ENCODE measurements at regions not wholly inside any gene's neighbourhood (a gene's known extent, or its start where the extent isn't known, plus 50 kb on each side); places are given as distances from the start of the nearest gene placed in this dataset.

- intact Hi-C loops (cut with DNase I, micrococcal nuclease): no loop called here
- Mint-ChIP-seq H3K9me3 (ENCODE audit: low read depth) (no peaks in the 10 kb centered on the region), H3K36me3 (ENCODE audit: low read depth) (no peaks in the 10 kb centered on the region), H3K4me1 (peaks cover 6% of the 10 kb centered on the region), H3K27me3 (no peaks in the 10 kb centered on the region), H3K4me3 (no peak overlapping the region), H3K27ac (no peak overlapping the region)
- ChIA-PET POLR2A (no interaction called here), CTCF (interaction anchor here (1.6 kb wide), 1 partner anchor 8 kb away, joined by 5 read pairs; no protein-coding TSS in a partner anchor)
- ATAC-seq: no peak
- DNase-seq: no peak
Observed at GRCh38 chr6:130583268-130583667, 217.5 kb downstream of the TMEM200A start.

GRCh38 chr6:130585587-130585986 is 219.8 kb downstream of the TMEM200A start:
- Mint-ChIP-seq H3K9me3 (ENCODE audit: low read depth) (no peaks in the 10 kb centered on the region), H3K36me3 (ENCODE audit: low read depth) (no peaks in the 10 kb centered on the region), H3K4me3 (no peak overlapping the region), H3K4me1 (peaks cover 6% of the 10 kb centered on the region), H3K27ac (no peak overlapping the region), H3K27me3 (no peaks in the 10 kb centered on the region)
- intact Hi-C loops (cut with DNase I, micrococcal nuclease): no loop called here
- no peak for DNase-seq
- ATAC-seq: peak; percentile 33
- ChIA-PET CTCF (interaction anchor here (0.5 to 1.6 kb wide), 2 partner anchors 21 to 821 kb away, joined by 3 read pairs; no protein-coding TSS in a partner anchor), POLR2A (no interaction called here)

GRCh38 chr6:130587778-130588520 is 222.1 kb downstream of the TMEM200A start:
- CTCF ChIA-PET: interaction anchor here (0.8 to 1.7 kb wide), 2 partner anchors 10 to 11 kb away, joined by 4 to 5 read pairs; no protein-coding TSS in a partner anchor
- no peaks in the 10 kb centered on the region for H3K27me3 Mint-ChIP-seq
- ATAC-seq (no peak), DNase-seq (no peak)
- POLR2A ChIA-PET: no interaction called here
- H3K4me1 Mint-ChIP-seq: peaks cover 8% of the 10 kb centered on the region
- peak overlapping the region; percentile 0 for H3K27ac Mint-ChIP-seq
- no peak overlapping the region for H3K4me3 Mint-ChIP-seq
- H3K9me3 Mint-ChIP-seq (ENCODE audit: low read depth): peaks cover 14% of the 10 kb centered on the region
- H3K36me3 Mint-ChIP-seq (ENCODE audit: low read depth): peaks cover 4% of the 10 kb centered on the region
- intact Hi-C loops (cut with DNase I, micrococcal nuclease): no loop called here

GRCh38 chr6:130593200-130593599 is 227.4 kb downstream of the TMEM200A start:
- ATAC-seq (peak; percentile 60), DNase-seq (no peak)
- H3K36me3 Mint-ChIP-seq (ENCODE audit: low read depth): peaks cover 4% of the 10 kb centered on the region
- no peak overlapping the region for H3K27ac Mint-ChIP-seq
- peaks cover 10% of the 10 kb centered on the region for H3K4me1 Mint-ChIP-seq
- intact Hi-C loops (cut with DNase I, micrococcal nuclease): no loop called here
- no peak overlapping the region for H3K4me3 Mint-ChIP-seq
- ChIA-PET CTCF (interaction anchor here (1.2 to 1.3 kb wide), 2 partner anchors 9 to 12 kb away, joined by 3 read pairs; no protein-coding TSS in a partner anchor), POLR2A (no interaction called here)
- no peaks in the 10 kb centered on the region for H3K27me3 Mint-ChIP-seq
- peaks cover 14% of the 10 kb centered on the region for H3K9me3 Mint-ChIP-seq (ENCODE audit: low read depth)

GRCh38 chr6:130593948-130594347 is 228.1 kb downstream of the TMEM200A start:
- CTCF ChIA-PET: interaction anchor here (1.2 to 1.3 kb wide), 2 partner anchors 8 to 13 kb away, joined by 3 read pairs; no protein-coding TSS in a partner anchor
- intact Hi-C loops (cut with DNase I, micrococcal nuclease): no loop called here
- ATAC-seq (no peak), DNase-seq (no peak)
- POLR2A ChIA-PET: interaction anchor here (0.6 kb wide), 1 partner anchor 8 kb away, joined by 4 read pairs; no protein-coding TSS in a partner anchor
- Mint-ChIP-seq H3K27ac (no peak overlapping the region), H3K4me3 (no peak overlapping the region), H3K4me1 (peaks cover 10% of the 10 kb centered on the region), H3K36me3 (ENCODE audit: low read depth) (peaks cover 4% of the 10 kb centered on the region), H3K27me3 (no peaks in the 10 kb centered on the region), H3K9me3 (ENCODE audit: low read depth) (peaks cover 14% of the 10 kb centered on the region)

- ATAC-seq (no peak), DNase-seq (no peak)
- peaks cover 2% of the 10 kb centered on the region for H3K9me3 Mint-ChIP-seq (ENCODE audit: low read depth)
- H3K36me3 Mint-ChIP-seq (ENCODE audit: low read depth): no peaks in the 10 kb centered on the region
- peaks cover 26% of the 10 kb centered on the region for H3K4me1 Mint-ChIP-seq
- CTCF ChIA-PET: interaction anchor here (0.8 to 2.0 kb wide), 4 partner anchors 10 to 48 kb away, joined by 3 to 5 read pairs (median 4); no protein-coding TSS in a partner anchor
- H3K4me3 Mint-ChIP-seq: no peak overlapping the region
- POLR2A ChIA-PET: no interaction called here
- H3K27me3 Mint-ChIP-seq: no peaks in the 10 kb centered on the region
- intact Hi-C loops (cut with DNase I, micrococcal nuclease): no loop called here
- no peak overlapping the region for H3K27ac Mint-ChIP-seq
Observed at GRCh38 chr6:130598021-130598989, 228.9 kb upstream of the SMLR1 start.

GRCh38 chr6:130600880-130601341 is 226.3 kb upstream of the SMLR1 start:
- CTCF ChIA-PET: no interaction called here
- Mint-ChIP-seq H3K4me1 (peaks cover 26% of the 10 kb centered on the region), H3K9me3 (ENCODE audit: low read depth) (peaks cover 2% of the 10 kb centered on the region), H3K27ac (no peak overlapping the region), H3K4me3 (no peak overlapping the region), H3K36me3 (ENCODE audit: low read depth) (no peaks in the 10 kb centered on the region), H3K27me3 (no peaks in the 10 kb centered on the region)
- no peak for DNase-seq
- POLR2A ChIA-PET: no interaction called here
- ATAC-seq: no peak
- intact Hi-C loops (cut with DNase I, micrococcal nuclease): no loop called here

GRCh38 chr6:130602151-130602770 is 224.9 kb upstream of the SMLR1 start:
- no peaks in the 10 kb centered on the region for H3K36me3 Mint-ChIP-seq (ENCODE audit: low read depth)
- peak overlapping the region; percentile 11 for H3K4me3 Mint-ChIP-seq
- no peaks in the 10 kb centered on the region for H3K27me3 Mint-ChIP-seq
- peaks cover 26% of the 10 kb centered on the region for H3K4me1 Mint-ChIP-seq
- POLR2A ChIA-PET: interaction anchor here (0.6 kb wide), 2 partner anchors 8 to 24 kb away, joined by 4 read pairs; no protein-coding TSS in a partner anchor
- H3K9me3 Mint-ChIP-seq (ENCODE audit: low read depth): peaks cover 2% of the 10 kb centered on the region
- DNase-seq (peak; percentile 38), ATAC-seq (peak; percentile 97)
- intact Hi-C loops (cut with DNase I, micrococcal nuclease): loop anchor here (1.0 to 2.0 kb wide), 7 partner anchors 19 to 575 kb away; no protein-coding TSS in a partner anchor
- peak overlapping the region; percentile 53 for H3K27ac Mint-ChIP-seq
- CTCF ChIA-PET: interaction anchor here (0.8 to 0.9 kb wide), 3 partner anchors 9 to 27 kb away, joined by 3 to 5 read pairs (median 3); no protein-coding TSS in a partner anchor

GRCh38 chr6:130603391-130603790 is 223.8 kb upstream of the SMLR1 start:
- CTCF ChIA-PET: interaction anchor here (0.9 to 1.2 kb wide), 2 partner anchors 16 to 95 kb away, joined by 3 to 4 read pairs; no protein-coding TSS in a partner anchor
- Mint-ChIP-seq H3K4me3 (no peak overlapping the region), H3K27ac (no peak overlapping the region), H3K4me1 (peaks cover 26% of the 10 kb centered on the region), H3K36me3 (ENCODE audit: low read depth) (no peaks in the 10 kb centered on the region), H3K27me3 (no peaks in the 10 kb centered on the region), H3K9me3 (ENCODE audit: low read depth) (peaks cover 2% of the 10 kb centered on the region)
- DNase-seq: no peak
- no peak for ATAC-seq
- POLR2A ChIA-PET: no interaction called here
- intact Hi-C loops (cut with DNase I, micrococcal nuclease): loop anchor here (2.0 kb wide), 3 partner anchors 17 to 577 kb away; no protein-coding TSS in a partner anchor

GRCh38 chr6:130604841-130605399 is 222.3 kb upstream of the SMLR1 start:
- no peak for ATAC-seq
- intact Hi-C loops (cut with DNase I, micrococcal nuclease): no loop called here
- POLR2A ChIA-PET: interaction anchor here (0.6 to 0.8 kb wide), 2 partner anchors 401 to 921 kb away, joined by 3 read pairs; no protein-coding TSS in a partner anchor
- Mint-ChIP-seq H3K27me3 (no peaks in the 10 kb centered on the region), H3K36me3 (ENCODE audit: low read depth) (no peaks in the 10 kb centered on the region), H3K9me3 (ENCODE audit: low read depth) (peaks cover 2% of the 10 kb centered on the region), H3K4me3 (no peak overlapping the region), H3K4me1 (peaks cover 26% of the 10 kb centered on the region), H3K27ac (no peak overlapping the region)
- CTCF ChIA-PET: interaction anchor here (0.9 to 1.2 kb wide), 3 partner anchors 15 to 29 kb away, joined by 3 to 4 read pairs (median 3); no protein-coding TSS in a partner anchor
- no peak for DNase-seq
